Skeletal muscle tissue (tissue), 3 donors: ENCODE measurements at regions not wholly inside any gene's neighbourhood (a gene's known extent, or its start where the extent isn't known, plus 50 kb on each side); places are given as distances from the start of the nearest gene placed in this dataset.
"Not testable (repeated sequence)": the region's sequence is repeated elsewhere in the genome, so short reads cannot be mapped to it uniquely, and the experiment has no call there.

Source experiments
- H3K27ac ChIP-seq: one replicate; pipeline ENCODE4 v1.7.0; 2013; ENCODE audit warnings: mild to moderate bottlenecking, low read depth, low read length, inconsistent platforms
- H3K27me3 ChIP-seq, 3 donors: one replicate each; pipeline ENCODE4 v1.7.0; 2013; ENCODE audit warnings: low read length in 3 of 3; ENCODE audit not compliant: control insufficient read depth in 3 of 3, insufficient read depth in 3 of 3
- H3K36me3 ChIP-seq, 3 donors: one replicate each; pipeline ENCODE4 v1.7.0; 2013; ENCODE audit warnings: low read length in 3 of 3; ENCODE audit not compliant: control insufficient read depth in 3 of 3, insufficient read depth in 3 of 3
- H3K4me1 ChIP-seq, 3 donors: one replicate each; pipeline ENCODE4 v1.7.0; 2013; ENCODE audit warnings: low read length in 3 of 3, mild to moderate bottlenecking in 3 of 3; ENCODE audit not compliant: control insufficient read depth in 3 of 3, insufficient read depth in 3 of 3
- H3K4me3 ChIP-seq, 3 donors: one replicate each; pipeline ENCODE4 v1.7.0; 2013; ENCODE audit warnings: low read length in 3 of 3
- H3K9ac ChIP-seq, 3 donors: one replicate each; pipeline ENCODE4 v1.7.0; 2013; ENCODE audit warnings: low read length in 3 of 3, mild to moderate bottlenecking in 3 of 3, moderate library complexity in 2 of 3, low read depth in 1 of 3
- H3K9me3 ChIP-seq, 3 donors: one replicate each; pipeline ENCODE4 v1.7.0; 2013; ENCODE audit warnings: low read length in 3 of 3; ENCODE audit not compliant: control insufficient read depth in 3 of 3
- donor health status: Osteomylitis.

- Histone ChIP-seq H3K36me3 (no peaks in the 10 kb centered on the region), H3K9me3 (peaks cover 0 to 1% (median 0%) of the 10 kb centered on the region in 3 donors), H3K27ac (no peak overlapping the region), H3K9ac (no peak overlapping the region), H3K27me3 (no peaks in the 10 kb centered on the region), H3K4me1 (no peaks in the 10 kb centered on the region), H3K4me3 (no peak overlapping the region)
Measured at GRCh38 chr17:63278728-63279442, 167.2 kb downstream of the CYB561 start.

DNA sequence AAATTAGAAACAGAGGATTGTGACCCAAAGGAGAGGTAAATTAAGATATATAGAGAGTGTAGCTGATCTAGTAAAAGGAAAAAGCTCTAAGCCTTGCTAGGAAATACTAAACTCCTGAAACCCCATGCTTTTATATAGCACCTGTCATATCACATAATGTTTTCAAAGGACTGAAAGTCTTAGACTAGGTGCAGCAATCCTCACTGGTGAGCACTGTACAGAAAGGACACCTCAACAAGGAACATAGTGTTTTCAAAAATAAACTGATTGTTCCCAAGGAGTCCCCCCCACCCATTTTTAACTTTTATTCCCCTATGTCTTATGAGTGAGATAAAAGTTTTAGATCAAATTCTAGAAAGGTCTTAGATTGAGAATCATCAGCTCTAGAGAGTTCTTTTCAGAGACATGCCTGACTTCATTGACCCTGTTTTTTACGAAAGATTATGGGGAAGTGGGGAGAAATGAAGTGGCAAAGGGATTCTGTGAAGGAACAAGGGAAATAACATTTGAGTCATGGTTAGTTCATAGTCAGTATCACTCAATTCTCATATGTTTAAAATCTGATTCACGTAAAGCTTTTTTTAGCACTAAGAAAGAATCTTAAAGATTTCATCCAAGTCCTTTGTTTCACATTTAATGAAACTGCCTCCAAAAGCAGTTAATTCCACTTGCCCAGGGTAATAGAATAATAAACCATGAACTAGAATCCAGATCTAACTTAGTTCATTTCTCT lies 166.4 kb downstream of the CYB561 start:
- no peaks in the 10 kb centered on the region for H3K4me1 ChIP-seq
- H3K36me3 ChIP-seq = no peaks in the 10 kb centered on the region
- no peak overlapping the region for H3K4me3 ChIP-seq
- H3K27ac ChIP-seq = no peak overlapping the region
- peaks cover 0 to 1% (median 0%) of the 10 kb centered on the region in 3 donors for H3K9me3 ChIP-seq
- no peaks in the 10 kb centered on the region for H3K27me3 ChIP-seq
- H3K9ac ChIP-seq = no peak overlapping the region

DNA sequence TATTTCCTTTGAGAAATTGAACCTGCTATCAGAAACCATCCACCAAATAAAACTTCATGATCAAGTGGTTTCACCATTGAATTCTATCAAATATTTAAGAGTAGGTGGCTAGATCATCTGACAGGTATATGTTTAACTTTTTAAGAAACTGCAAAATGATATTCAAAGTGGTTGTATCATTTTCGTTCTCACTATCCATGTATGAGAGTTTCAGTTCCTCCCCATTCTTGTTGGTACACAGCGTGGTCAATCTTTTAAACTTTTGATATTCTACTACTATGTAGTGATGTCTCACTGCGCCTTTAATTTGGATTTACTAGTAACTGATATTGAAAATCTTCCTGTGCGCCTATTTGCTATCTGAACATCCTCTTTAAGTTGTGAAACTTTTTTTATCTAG lies 163.7 kb downstream of the CYB561 start:
- H3K4me1 ChIP-seq = no peaks in the 10 kb centered on the region
- H3K36me3 ChIP-seq = no peaks in the 10 kb centered on the region
- H3K9me3 ChIP-seq = peaks cover 0 to 1% (median 0%) of the 10 kb centered on the region in 3 donors
- no peaks in the 10 kb centered on the region for H3K27me3 ChIP-seq
- no peak overlapping the region for H3K27ac ChIP-seq
- no peak overlapping the region for H3K9ac ChIP-seq
- no peak overlapping the region for H3K4me3 ChIP-seq

DNA sequence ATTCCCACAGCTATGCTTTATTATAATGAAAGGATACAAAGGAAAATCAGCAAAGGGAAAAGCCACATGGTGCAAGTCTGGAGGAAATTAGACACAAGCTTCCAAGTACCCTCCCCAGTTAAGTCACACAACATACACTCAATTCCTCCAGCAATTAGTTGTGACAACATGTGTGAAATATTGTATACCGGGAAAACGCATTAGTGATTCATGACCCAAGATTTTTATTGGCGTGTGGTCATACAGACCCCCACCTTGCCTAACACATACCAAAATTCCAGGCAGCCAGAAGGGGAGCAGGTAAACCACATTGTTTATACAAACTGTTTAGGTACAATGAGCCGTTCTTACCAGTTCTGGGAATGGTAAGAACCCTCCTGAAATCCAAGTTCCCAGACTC lies 160.6 kb downstream of the CYB561 start:
- Histone ChIP-seq H3K4me1 (no peaks in the 10 kb centered on the region), H3K9me3 (peaks cover 0 to 1% (median 0%) of the 10 kb centered on the region in 3 donors), H3K36me3 (no peaks in the 10 kb centered on the region), H3K27me3 (no peaks in the 10 kb centered on the region), H3K9ac (no peak overlapping the region), H3K27ac (no peak overlapping the region), H3K4me3 (no peak overlapping the region)

GRCh38 chr17:63286254-63286653 lies 159.9 kb downstream of the CYB561 start:
- no peak overlapping the region for H3K4me3 ChIP-seq
- peaks cover 0 to 1% (median 0%) of the 10 kb centered on the region in 3 donors for H3K9me3 ChIP-seq
- no peak overlapping the region for H3K9ac ChIP-seq
- no peak overlapping the region for H3K27ac ChIP-seq
- no peaks in the 10 kb centered on the region for H3K36me3 ChIP-seq
- no peaks in the 10 kb centered on the region for H3K27me3 ChIP-seq
- no peaks in the 10 kb centered on the region for H3K4me1 ChIP-seq

DNA sequence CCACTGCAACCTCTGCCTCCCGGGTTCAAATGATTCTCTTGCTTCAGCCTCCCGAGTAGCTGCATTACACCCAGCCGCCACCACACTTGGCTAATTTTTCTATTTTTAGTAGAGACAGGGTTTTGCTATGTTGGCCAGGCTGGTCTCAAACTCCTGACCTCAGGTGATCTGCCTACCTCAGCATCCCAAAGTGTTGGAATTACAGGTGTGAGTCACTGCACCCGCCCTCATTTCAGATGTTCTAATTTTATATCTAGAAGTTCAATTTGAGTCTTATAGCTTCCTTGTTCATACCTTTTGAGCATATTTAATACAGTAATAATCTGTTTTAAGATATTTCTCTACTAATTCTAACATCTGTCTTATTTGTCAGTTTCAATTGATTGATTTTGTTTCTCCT lies 159.1 kb downstream of the CYB561 start:
- H3K27ac ChIP-seq, H3K9ac ChIP-seq, H3K27me3 ChIP-seq, H3K4me1 ChIP-seq, H3K9me3 ChIP-seq, H3K4me3 ChIP-seq, H3K36me3 ChIP-seq: not testable (repeated sequence)

DNA sequence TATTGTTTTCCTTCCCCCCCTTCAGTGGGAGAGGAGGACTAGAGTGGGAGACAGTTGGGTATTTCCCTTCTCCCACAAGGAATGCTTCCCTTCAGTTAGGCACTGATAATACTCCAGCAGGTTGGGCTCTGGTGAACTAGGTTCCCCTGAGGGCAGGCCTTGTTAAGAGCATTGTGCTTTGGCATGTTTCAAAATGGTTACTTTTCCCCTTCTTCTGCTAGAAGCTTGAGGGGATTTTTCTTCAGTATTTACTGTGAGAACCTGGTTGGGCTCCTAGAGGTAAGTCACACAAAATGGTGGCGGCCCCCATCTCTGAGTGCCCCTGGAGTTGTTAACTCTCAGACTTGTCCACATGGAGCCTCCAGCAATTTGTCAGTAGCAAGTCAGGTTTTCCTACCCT lies 156.2 kb downstream of the CYB561 start:
- Histone ChIP-seq H3K4me3 (no peak overlapping the region), H3K36me3 (no peaks in the 10 kb centered on the region), H3K27ac (no peak overlapping the region), H3K9me3 (no peaks in the 10 kb centered on the region), H3K27me3 (no peaks in the 10 kb centered on the region), H3K4me1 (no peaks in the 10 kb centered on the region), H3K9ac (no peak overlapping the region)

- no peak overlapping the region for H3K27ac ChIP-seq
- H3K4me1 ChIP-seq = no peaks in the 10 kb centered on the region
- no peak overlapping the region for H3K9ac ChIP-seq
- no peaks in the 10 kb centered on the region for H3K27me3 ChIP-seq
- no peaks in the 10 kb centered on the region for H3K9me3 ChIP-seq
- no peak overlapping the region for H3K4me3 ChIP-seq
- H3K36me3 ChIP-seq = no peaks in the 10 kb centered on the region
Measured at GRCh38 chr17:63290351-63290750, 155.8 kb downstream of the CYB561 start.

DNA sequence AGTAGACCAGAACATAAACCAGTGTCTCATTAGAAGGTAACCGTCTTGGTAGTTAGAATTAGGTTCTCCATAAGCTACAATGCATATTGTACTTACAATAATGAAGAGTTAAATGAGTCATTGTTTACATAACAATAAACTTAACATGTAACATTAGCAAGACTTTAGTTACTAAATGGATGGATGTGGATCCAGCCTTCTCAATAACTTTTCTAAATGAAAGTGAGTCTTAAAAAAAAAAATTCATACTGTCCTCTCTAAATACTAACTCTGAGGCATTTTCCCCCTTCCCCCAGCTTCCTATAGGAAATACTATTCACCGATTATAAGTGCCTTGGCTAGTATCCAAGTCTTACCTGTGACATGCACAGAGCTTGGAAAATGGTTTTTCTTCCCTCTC lies 155.3 kb downstream of the CYB561 start:
- Histone ChIP-seq H3K4me1 (no peaks in the 10 kb centered on the region), H3K9ac (no peak overlapping the region)

DNA sequence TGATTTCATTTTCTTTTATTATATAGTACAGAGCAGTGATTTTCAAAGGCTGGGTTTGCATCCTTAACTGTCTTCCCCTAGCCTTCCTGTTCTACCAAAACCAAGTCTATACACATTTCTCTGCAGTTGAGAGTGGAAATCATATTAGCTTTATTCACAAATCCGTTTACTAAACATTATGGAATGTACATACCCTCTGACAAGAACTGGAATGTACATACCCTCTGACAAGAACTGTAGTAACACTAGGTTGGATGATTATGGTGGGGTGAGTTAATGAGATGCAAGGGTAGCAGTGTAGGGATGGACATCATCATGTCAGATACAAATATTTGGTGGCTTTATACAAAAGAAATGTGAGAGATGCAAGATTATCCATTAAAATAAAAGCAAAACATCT lies 154.8 kb downstream of the CYB561 start:
- no peak overlapping the region for H3K4me3 ChIP-seq
- no peaks in the 10 kb centered on the region for H3K4me1 ChIP-seq
- peaks cover 0 to 4% (median 3%) of the 10 kb centered on the region in 3 donors for H3K9me3 ChIP-seq
- H3K27ac ChIP-seq = no peak overlapping the region
- no peaks in the 10 kb centered on the region for H3K27me3 ChIP-seq
- no peaks in the 10 kb centered on the region for H3K36me3 ChIP-seq
- H3K9ac ChIP-seq = no peak overlapping the region

More for the DNA sequence above, 155.3 kb downstream of the CYB561 start:
- Histone ChIP-seq H3K36me3 (no peaks in the 10 kb centered on the region), H3K9me3 (peaks cover 0 to under 1% (median under 1%) of the 10 kb centered on the region in 3 donors), H3K27me3 (no peaks in the 10 kb centered on the region), H3K4me3 (no peak overlapping the region), H3K27ac (no peak overlapping the region)
